ENCODE measurements at regions not wholly inside any gene's neighbourhood (a gene's known extent, or its start where the extent isn't known, plus 50 kb on each side); places are given as distances from the start of the nearest gene placed in this dataset.

- TF ChIP-seq POLR2AphosphoS5 (IDR thresholded peaks at IDR 0.05), result no peak
- TF ChIP-seq POLR2A (IDR thresholded peaks at IDR 0.05), result no peak
Observed at GRCh38 chr3:165920984-165921383, 83.8 kb upstream of the BCHE start.

Data from prostate gland (tissue), 1 donor.